Peyer's patch (tissue), 4 donors: ENCODE measurements at regions not wholly inside any gene's neighbourhood (a gene's known extent, or its start where the extent isn't known, plus 50 kb on each side); places are given as distances from the start of the nearest gene placed in this dataset.

Source experiments
- DNase-seq, 3 donors: peaks; one replicate each; pipeline ENCODE4 v3.0.0-alpha.2; 2017 to 2019
- H3K27ac ChIP-seq, 4 donors: fragments of 200-600 bp; sonication (generic); one replicate each; pipeline ENCODE4 v1.5.1; 2016 to 2019
- H3K27me3 ChIP-seq, 2 donors: fragments of 200-600 bp; sonication (generic); one replicate each; pipeline ENCODE4 v1.5.1; 2019
- H3K36me3 ChIP-seq, 3 donors: fragments of 200-600 bp; sonication (generic); one replicate each; pipeline ENCODE4 v1.5.1; 2016 to 2019
- H3K4me1 ChIP-seq, 4 donors: fragments of 200-600 bp; sonication (generic); one replicate each; pipeline ENCODE4 v1.5.1; 2016 to 2019
- H3K4me3 ChIP-seq, 4 donors: fragments of 200-600 bp; sonication (generic); 1 replicate in 3 of 4; 2 replicates in 1 of 4; pipeline ENCODE4 v1.5.1; 2016 to 2019; ENCODE audit warnings: mild to moderate bottlenecking in 1 of 4
- H3K9me3 ChIP-seq, 4 donors: fragments of 200-600 bp; sonication (generic); one replicate each; pipeline ENCODE4 v1.5.1; 2016 to 2019; ENCODE audit warnings: mild to moderate bottlenecking in 1 of 4
- CTCF ChIP-seq, 6 experiments: fragments of 450-650 bp in 4 of 6; fragments of 200-600 bp in 2 of 6; sonication (generic) in 1 of 6; IDR thresholded peaks; one replicate each; pipeline ENCODE4 v1.5.1; 2017 to 2019; ENCODE audit warnings: antibody characterized with exemption in 6 of 6, mild to moderate bottlenecking in 3 of 6, moderate library complexity in 1 of 6
- POLR2A ChIP-seq, 2 donors: fragments of 450-650 bp; IDR thresholded peaks; one replicate each; pipeline ENCODE4 v1.5.1; 2017; ENCODE audit warnings: antibody characterized with exemption in 2 of 2, mild to moderate bottlenecking in 2 of 2, moderate library complexity in 2 of 2

- H3K4me3 ChIP-seq: no peak overlapping the region
Observed at GRCh38 chr10:123472606-123473005, 193.5 kb upstream of the GPR26 start.

GRCh38 chr10:123474700-123475099 lies 191.5 kb upstream of the GPR26 start:
- no peak for TF ChIP-seq CTCF (IDR thresholded peaks at IDR 0.05)
- TF ChIP-seq POLR2A (IDR thresholded peaks at IDR 0.05): no peak
- Histone ChIP-seq H3K36me3 (no peaks in the 10 kb centered on the region), H3K27ac (no peak overlapping the region), H3K4me1 (no peaks in the 10 kb centered on the region), H3K4me3 (no peak overlapping the region), H3K27me3 (no peaks in the 10 kb centered on the region), H3K9me3 (no peaks in the 10 kb centered on the region)
- no peak for DNase-seq

More at GRCh38 chr10:123472606-123473005, 193.5 kb upstream of the GPR26 start:
- H3K36me3 ChIP-seq: no peaks in the 10 kb centered on the region
- TF ChIP-seq CTCF (IDR thresholded peaks at IDR 0.05): no peak
- TF ChIP-seq POLR2A (IDR thresholded peaks at IDR 0.05): no peak
- H3K4me1 ChIP-seq: no peaks in the 10 kb centered on the region
- no peak overlapping the region for H3K27ac ChIP-seq
- no peak for DNase-seq
- H3K27me3 ChIP-seq: no peaks in the 10 kb centered on the region
- no peaks in the 10 kb centered on the region for H3K9me3 ChIP-seq

- no peak overlapping the region for H3K27ac ChIP-seq
- no peak overlapping the region for H3K4me3 ChIP-seq
- no peak for DNase-seq
- TF ChIP-seq CTCF (IDR thresholded peaks at IDR 0.05) (no peak), POLR2A (IDR thresholded peaks at IDR 0.05) (no peak)
- H3K27me3 ChIP-seq: no peaks in the 10 kb centered on the region
- H3K9me3 ChIP-seq: no peaks in the 10 kb centered on the region
- no peaks in the 10 kb centered on the region for H3K36me3 ChIP-seq
- H3K4me1 ChIP-seq: no peaks in the 10 kb centered on the region
Observed at GRCh38 chr10:123475466-123475865, 190.7 kb upstream of the GPR26 start.

GRCh38 chr10:123478116-123478515 lies 188.0 kb upstream of the GPR26 start:
- TF ChIP-seq POLR2A (IDR thresholded peaks at IDR 0.05): no peak
- no peak for TF ChIP-seq CTCF (IDR thresholded peaks at IDR 0.05)
- H3K27ac ChIP-seq: no peak overlapping the region
- no peaks in the 10 kb centered on the region for H3K27me3 ChIP-seq
- no peak overlapping the region for H3K4me3 ChIP-seq
- no peaks in the 10 kb centered on the region for H3K4me1 ChIP-seq
- no peak for DNase-seq
- no peaks in the 10 kb centered on the region for H3K36me3 ChIP-seq
- H3K9me3 ChIP-seq: no peaks in the 10 kb centered on the region

- H3K4me3 ChIP-seq: no peak overlapping the region
- H3K4me1 ChIP-seq: no peaks in the 10 kb centered on the region
- H3K27me3 ChIP-seq: no peaks in the 10 kb centered on the region
- no peak overlapping the region for H3K27ac ChIP-seq
- H3K36me3 ChIP-seq: no peaks in the 10 kb centered on the region
- TF ChIP-seq POLR2A (IDR thresholded peaks at IDR 0.05) (no peak), CTCF (IDR thresholded peaks at IDR 0.05) (no peak)
- DNase-seq: no peak
- H3K9me3 ChIP-seq: no peaks in the 10 kb centered on the region
Observed at GRCh38 chr10:123479640-123480039, 186.5 kb upstream of the GPR26 start.

GRCh38 chr10:123480344-123480743 lies 185.8 kb upstream of the GPR26 start:
- Histone ChIP-seq H3K9me3 (no peaks in the 10 kb centered on the region), H3K27me3 (no peaks in the 10 kb centered on the region), H3K4me1 (no peaks in the 10 kb centered on the region), H3K4me3 (no peak overlapping the region), H3K36me3 (no peaks in the 10 kb centered on the region), H3K27ac (no peak overlapping the region)
- TF ChIP-seq POLR2A (IDR thresholded peaks at IDR 0.05) (no peak), CTCF (IDR thresholded peaks at IDR 0.05) (no peak)
- DNase-seq: no peak
